HL-60 (cell line): ENCODE measurements at regions not wholly inside any gene's neighbourhood (a gene's known extent, or its start where the extent isn't known, plus 50 kb on each side); places are given as distances from the start of the nearest gene placed in this dataset.
A peak's percentile ranks its signal among the peaks of the same experiment; 100 is the strongest.

Source experiments
- DNase-seq, 2 experiments: peaks; one replicate each; pipeline ENCODE4 v3.0.0-alpha.2; 2010 to 2020; ENCODE audit warnings: low read depth in 1 of 2, low spot score in 1 of 2
- H3K27ac ChIP-seq: fragments of 250-450 bp; sonication (Bioruptor Pico); replicated peaks from 2 replicates; pipeline ENCODE4 v1.5.1; 2020; ENCODE audit warnings: mild to moderate bottlenecking, moderate library complexity
- H3K27me3 ChIP-seq: fragments of 250-450 bp; sonication (Bioruptor Pico); 2 replicates; pipeline ENCODE4 v1.5.1; 2021; ENCODE audit warnings: mild to moderate bottlenecking, moderate library complexity; ENCODE audit not compliant: insufficient read depth, poor library complexity, severe bottlenecking
- H3K4me3 ChIP-seq: replicated peaks from 2 replicates; pipeline ENCODE4 v1.5.1; 2011; ENCODE audit warnings: mild to moderate bottlenecking, control low read depth, low read length; ENCODE audit not compliant: insufficient read depth
- GABPA ChIP-seq: IDR thresholded peaks from 2 replicates; pipeline ENCODE4 v1.6.1; 2012; ENCODE audit warnings: low read depth
- POLR2AphosphoS5 ChIP-seq: IDR thresholded peaks from 2 replicates; pipeline ENCODE4 v1.6.1; 2012; ENCODE audit warnings: low read depth
- SPI1 ChIP-seq: IDR thresholded peaks from 2 replicates; pipeline ENCODE4 v1.6.1; 2012; ENCODE audit warnings: low read depth, mild to moderate bottlenecking, borderline replicate concordance
- TF ChIP-seq, protein P1 (sequence below): IDR thresholded peaks from 2 replicates; pipeline ENCODE4 v1.6.1; 2012; ENCODE audit warnings: low read depth; ENCODE audit not compliant: insufficient replicate concordance
- TF ChIP-seq, protein P2 (sequence below): IDR thresholded peaks from one replicate; pipeline ENCODE4 v1.5.1; 2011; ENCODE audit warnings: low read length, control low read depth, inconsistent platforms; ENCODE audit not compliant: insufficient read depth

DNA sequence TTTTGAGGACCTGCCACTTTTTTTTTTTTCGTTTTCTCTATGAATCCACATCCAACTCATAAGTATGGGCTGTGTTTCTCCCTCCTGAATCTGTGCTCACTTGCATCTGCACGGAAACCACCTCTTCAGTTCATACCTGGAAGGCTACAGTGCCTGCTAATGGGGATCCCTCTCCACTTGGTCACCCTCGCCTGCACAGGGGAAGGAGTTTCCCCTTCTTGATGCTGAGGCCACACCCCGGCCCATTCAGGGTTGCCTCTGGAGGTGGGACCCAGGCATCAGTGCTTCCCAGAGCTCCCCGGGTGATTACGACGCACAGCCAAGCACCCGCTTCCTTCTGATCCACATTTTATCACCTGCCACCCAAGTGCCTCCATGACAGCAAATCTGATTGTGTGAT lies 85.9 kb upstream of the TBC1D3K start:
- TF ChIP-seq POLR2AphosphoS5 (no peak), GABPA (no peak), SPI1 (no peak)
- TF ChIP-seq, protein P1, sequence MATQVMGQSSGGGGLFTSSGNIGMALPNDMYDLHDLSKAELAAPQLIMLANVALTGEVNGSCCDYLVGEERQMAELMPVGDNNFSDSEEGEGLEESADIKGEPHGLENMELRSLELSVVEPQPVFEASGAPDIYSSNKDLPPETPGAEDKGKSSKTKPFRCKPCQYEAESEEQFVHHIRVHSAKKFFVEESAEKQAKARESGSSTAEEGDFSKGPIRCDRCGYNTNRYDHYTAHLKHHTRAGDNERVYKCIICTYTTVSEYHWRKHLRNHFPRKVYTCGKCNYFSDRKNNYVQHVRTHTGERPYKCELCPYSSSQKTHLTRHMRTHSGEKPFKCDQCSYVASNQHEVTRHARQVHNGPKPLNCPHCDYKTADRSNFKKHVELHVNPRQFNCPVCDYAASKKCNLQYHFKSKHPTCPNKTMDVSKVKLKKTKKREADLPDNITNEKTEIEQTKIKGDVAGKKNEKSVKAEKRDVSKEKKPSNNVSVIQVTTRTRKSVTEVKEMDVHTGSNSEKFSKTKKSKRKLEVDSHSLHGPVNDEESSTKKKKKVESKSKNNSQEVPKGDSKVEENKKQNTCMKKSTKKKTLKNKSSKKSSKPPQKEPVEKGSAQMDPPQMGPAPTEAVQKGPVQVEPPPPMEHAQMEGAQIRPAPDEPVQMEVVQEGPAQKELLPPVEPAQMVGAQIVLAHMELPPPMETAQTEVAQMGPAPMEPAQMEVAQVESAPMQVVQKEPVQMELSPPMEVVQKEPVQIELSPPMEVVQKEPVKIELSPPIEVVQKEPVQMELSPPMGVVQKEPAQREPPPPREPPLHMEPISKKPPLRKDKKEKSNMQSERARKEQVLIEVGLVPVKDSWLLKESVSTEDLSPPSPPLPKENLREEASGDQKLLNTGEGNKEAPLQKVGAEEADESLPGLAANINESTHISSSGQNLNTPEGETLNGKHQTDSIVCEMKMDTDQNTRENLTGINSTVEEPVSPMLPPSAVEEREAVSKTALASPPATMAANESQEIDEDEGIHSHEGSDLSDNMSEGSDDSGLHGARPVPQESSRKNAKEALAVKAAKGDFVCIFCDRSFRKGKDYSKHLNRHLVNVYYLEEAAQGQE, result no peak
- TF ChIP-seq, protein P2, sequence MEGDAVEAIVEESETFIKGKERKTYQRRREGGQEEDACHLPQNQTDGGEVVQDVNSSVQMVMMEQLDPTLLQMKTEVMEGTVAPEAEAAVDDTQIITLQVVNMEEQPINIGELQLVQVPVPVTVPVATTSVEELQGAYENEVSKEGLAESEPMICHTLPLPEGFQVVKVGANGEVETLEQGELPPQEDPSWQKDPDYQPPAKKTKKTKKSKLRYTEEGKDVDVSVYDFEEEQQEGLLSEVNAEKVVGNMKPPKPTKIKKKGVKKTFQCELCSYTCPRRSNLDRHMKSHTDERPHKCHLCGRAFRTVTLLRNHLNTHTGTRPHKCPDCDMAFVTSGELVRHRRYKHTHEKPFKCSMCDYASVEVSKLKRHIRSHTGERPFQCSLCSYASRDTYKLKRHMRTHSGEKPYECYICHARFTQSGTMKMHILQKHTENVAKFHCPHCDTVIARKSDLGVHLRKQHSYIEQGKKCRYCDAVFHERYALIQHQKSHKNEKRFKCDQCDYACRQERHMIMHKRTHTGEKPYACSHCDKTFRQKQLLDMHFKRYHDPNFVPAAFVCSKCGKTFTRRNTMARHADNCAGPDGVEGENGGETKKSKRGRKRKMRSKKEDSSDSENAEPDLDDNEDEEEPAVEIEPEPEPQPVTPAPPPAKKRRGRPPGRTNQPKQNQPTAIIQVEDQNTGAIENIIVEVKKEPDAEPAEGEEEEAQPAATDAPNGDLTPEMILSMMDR, result no peak
- Histone ChIP-seq H3K27me3 (no peaks in the 10 kb centered on the region), H3K27ac (no peak overlapping the region), H3K4me3 (no peak overlapping the region)
- no peak for DNase-seq

DNA sequence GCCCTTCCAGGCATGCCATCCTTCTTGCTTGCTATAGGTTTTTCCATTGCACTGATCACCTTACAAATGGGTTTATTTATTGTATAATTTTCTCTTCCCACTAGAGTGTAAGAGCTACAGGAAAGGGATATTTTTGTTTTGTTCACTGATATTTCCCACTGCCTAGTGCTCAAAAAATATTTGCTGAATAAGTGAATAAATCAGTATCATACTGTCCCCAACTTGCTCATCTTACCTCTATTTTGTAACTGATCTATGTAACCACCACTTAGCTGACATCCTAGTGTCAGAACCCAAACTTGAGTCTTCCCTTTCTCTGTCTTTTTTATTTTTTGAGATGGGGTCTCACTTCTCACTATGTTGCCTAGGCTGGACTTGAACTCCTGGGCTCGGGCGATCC lies 87.6 kb upstream of the TBC1D3K start:
- Histone ChIP-seq H3K27me3 (no peaks in the 10 kb centered on the region), H3K27ac (no peak overlapping the region), H3K4me3 (no peak overlapping the region)
- TF ChIP-seq SPI1, result no peak
- no peak for DNase-seq

DNA sequence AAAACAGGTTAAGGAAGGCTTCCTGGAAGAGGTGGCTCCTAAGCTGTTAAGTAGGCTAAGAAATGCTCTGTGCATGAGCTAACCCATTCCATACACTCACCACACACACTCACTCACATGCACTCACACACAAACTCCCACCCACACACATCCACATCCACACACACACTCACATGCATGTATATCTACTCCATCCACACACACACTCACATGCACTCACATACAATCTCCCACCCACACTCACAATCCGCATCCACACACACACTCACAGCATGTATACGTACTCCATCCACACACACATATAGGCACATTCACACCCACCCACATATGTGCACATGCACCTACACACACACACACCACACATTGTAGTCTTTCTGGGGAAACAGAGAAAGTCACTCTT lies 89.3 kb upstream of the HNF1B start:
- no peak for DNase-seq

DNA sequence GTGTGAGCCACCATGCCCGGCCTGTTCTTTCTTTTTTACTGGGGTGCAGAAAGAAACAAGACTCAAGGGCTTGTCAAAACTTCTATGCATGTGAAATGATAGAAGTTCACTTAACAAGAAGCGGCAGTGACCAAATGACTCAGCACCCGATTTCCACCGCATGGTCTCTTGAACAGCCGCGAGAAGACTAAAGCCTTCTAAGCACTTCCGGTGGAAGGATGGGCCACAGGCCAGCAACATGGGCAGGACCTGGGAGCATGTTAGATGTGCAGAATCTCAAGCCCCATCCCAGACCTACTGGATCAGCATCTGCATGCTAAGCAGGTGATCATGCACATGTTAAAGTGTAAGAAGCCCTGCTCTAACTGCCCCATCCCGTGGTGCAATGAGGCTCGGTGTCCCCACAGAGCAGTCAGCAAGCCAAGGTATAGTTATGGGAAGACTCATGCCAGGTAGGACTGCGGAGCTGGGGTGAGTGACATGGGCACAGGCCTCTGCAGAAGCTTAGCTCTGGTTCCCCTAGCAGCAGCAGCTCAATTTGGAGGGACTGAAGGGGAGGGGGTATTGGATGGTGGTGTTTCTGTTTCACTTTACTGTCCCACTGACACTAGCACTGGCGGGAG lies 88.5 kb upstream of the HNF1B start:
- Histone ChIP-seq H3K27me3 (no peaks in the 10 kb centered on the region), H3K27ac (no peak overlapping the region), H3K4me3 (no peak overlapping the region)
- TF ChIP-seq GABPA, result no peak
- TF ChIP-seq SPI1, result no peak
- TF ChIP-seq, protein P1, result no peak
- TF ChIP-seq, protein P2, result no peak
- TF ChIP-seq POLR2AphosphoS5, result no peak
- peak in 1 of 2 experiments; percentile 63 for DNase-seq

More for the DNA sequence above, 89.3 kb upstream of the HNF1B start:
- TF ChIP-seq GABPA (no peak), POLR2AphosphoS5 (no peak), SPI1 (no peak)
- TF ChIP-seq, protein P2, result no peak
- TF ChIP-seq, protein P1, result no peak
- Histone ChIP-seq H3K27me3 (no peaks in the 10 kb centered on the region), H3K27ac (no peak overlapping the region), H3K4me3 (no peak overlapping the region)
